HepG2 (cell line): ENCODE measurements at regions not wholly inside any gene's neighbourhood (a gene's known extent, or its start where the extent isn't known, plus 50 kb on each side); places are given as distances from the start of the nearest gene placed in this dataset.

ENCODE experiments used
- ATAC-seq: fragments of 200-7000 bp; cut with Tn5 transposase; 3 replicates; pipeline ENCODE4 v1.9.1; 2020; ENCODE audit warnings: mild to moderate bottlenecking, moderate library complexity
- BruUV-seq: library from RNA; stranded (reverse); fragments of 400-500 nt; replicated peaks from 2 replicates; lab custom pipeline; 2021; lab: Mats Ljungman, UMichigan
- CTCF ChIA-PET: fragments of 300-600 bp; formaldehyde crosslinking; extraction: SDS; loops from one replicate; lab custom pipeline; 2021; ENCODE audit warnings: low total read pairs, inconsistent platforms, low intra/inter-chr PET ratio; lab: Yijun Ruan, JAX
- POLR2A ChIA-PET: fragments of 350-600 bp; sonication (Branson Sonifier 250); formaldehyde crosslinking; loops from one replicate; lab custom pipeline; 2020; ENCODE audit warnings: antibody characterized with exemption, inconsistent platforms; lab: Yijun Ruan, JAX
- DNase-seq: peaks from one replicate; pipeline ENCODE4 v3.0.0-alpha.2; 2015; ENCODE audit warnings: low spot score
- FAIRE-seq: peaks from 3 replicates; lab custom pipeline; 2011; peaks lifted over from hg19 to GRCh38; lab: Jason Lieb, UNC
- H2AFZ ChIP-seq: one replicate; pipeline ENCODE4 v1.6.1; 2011; ENCODE audit warnings: low read length, inconsistent platforms
- H3K27ac ChIP-seq: fragments of 300-600 bp; 3 replicates; pipeline ENCODE4 v1.8.0; 2011; ENCODE audit warnings: mixed run types, mild to moderate bottlenecking, mixed read lengths, low read length, inconsistent platforms; ENCODE audit not compliant: insufficient read depth; ENCODE audit errors: extremely low read length
- H3K27me3 ChIP-seq, 2 experiments: fragments of 200-600 bp in 1 of 2; 2 replicates in 1 of 2; 3 replicates in 1 of 2; pipeline versions ENCODE4 v1.6.0 to v1.8.0; 2011; ENCODE audit warnings: low read length in 2 of 2, mild to moderate bottlenecking in 2 of 2, moderate library complexity in 2 of 2, inconsistent platforms in 1 of 2; ENCODE audit not compliant: insufficient read depth in 2 of 2, control insufficient read depth in 1 of 2
- H3K36me3 ChIP-seq, 2 experiments: fragments of 200-600 bp in 1 of 2; replicated peaks in 1 of 2; 2 replicates in 1 of 2; 3 replicates in 1 of 2; pipeline versions ENCODE4 v1.5.1 to v1.8.0; 2011; ENCODE audit warnings: low read length in 2 of 2, inconsistent platforms in 1 of 2; ENCODE audit not compliant: insufficient read depth in 2 of 2, control insufficient read depth in 1 of 2
- H3K4me1 ChIP-seq: 2 replicates; pipeline ENCODE4 v1.5.1; 2012; ENCODE audit warnings: low read length, inconsistent platforms; ENCODE audit not compliant: insufficient read depth
- H3K4me2 ChIP-seq: 2 replicates; pipeline ENCODE4 v1.6.0; 2011; ENCODE audit warnings: low read depth, low read length, inconsistent platforms
- H3K4me3 ChIP-seq, 3 experiments: fragments of 200-600 bp in 1 of 3; sonication (generic), shearing (Covaris generic) in 1 of 3; replicated peaks in 1 of 3; 2 replicates each; pipeline ENCODE4 v1.5.1; 2011 to 2016; ENCODE audit warnings: low read length in 3 of 3, inconsistent platforms in 2 of 3, low read depth in 2 of 3, mild to moderate bottlenecking in 2 of 3, control low read depth in 1 of 3, mixed read lengths in 1 of 3; ENCODE audit not compliant: insufficient read depth in 1 of 3
- H3K79me2 ChIP-seq: one replicate; pipeline ENCODE4 v1.6.1; 2011; ENCODE audit warnings: low read length, inconsistent platforms; ENCODE audit not compliant: insufficient read depth
- H3K9ac ChIP-seq: 2 replicates; pipeline ENCODE4 v1.6.0; 2011; ENCODE audit warnings: mild to moderate bottlenecking, low read depth, low read length, inconsistent platforms; ENCODE audit not compliant: insufficient read depth
- H3K9me3 ChIP-seq: 2 replicates; pipeline ENCODE4 v1.5.1; 2012; ENCODE audit warnings: mild to moderate bottlenecking, low read length
- H4K20me1 ChIP-seq: 2 replicates; pipeline ENCODE4 v1.6.0; 2011; ENCODE audit warnings: inconsistent platforms, mild to moderate bottlenecking, low read length, moderate library complexity; ENCODE audit not compliant: insufficient read depth
- HNF1B ChIP-seq: sonication (generic); formaldehyde crosslinking; IDR thresholded peaks from 2 replicates; pipeline ENCODE4 v1.5.1; 2020; ENCODE audit warnings: mild to moderate bottlenecking, moderate library complexity, missing genetic modification reagents
- ONECUT2 ChIP-seq: sonication (generic); formaldehyde crosslinking; IDR thresholded peaks from 2 replicates; pipeline ENCODE4 v1.4.0; 2020; ENCODE audit warnings: missing genetic modification reagents
- PLSCR1 ChIP-seq: sonication (generic); formaldehyde crosslinking; IDR thresholded peaks from 2 replicates; pipeline ENCODE4 v1.5.0; 2020; ENCODE audit warnings: missing genetic modification reagents, mild to moderate bottlenecking, borderline replicate concordance
- SATB2 ChIP-seq: sonication (generic); formaldehyde crosslinking; IDR thresholded peaks from 2 replicates; pipeline ENCODE4 v1.5.0; 2020; ENCODE audit warnings: missing genetic modification reagents
- SIN3A ChIP-seq: IDR thresholded peaks from 2 replicates; pipeline ENCODE4 v1.6.1; 2011; ENCODE audit warnings: low read depth, mild to moderate bottlenecking, control low read depth, low read length, borderline replicate concordance
- ZNF17 ChIP-seq: sonication (generic); formaldehyde crosslinking; IDR thresholded peaks from 2 replicates; pipeline ENCODE4 v1.5.0; 2020; ENCODE audit warnings: mild to moderate bottlenecking, missing genetic modification reagents
- ZNF460 ChIP-seq: sonication (generic); formaldehyde crosslinking; IDR thresholded peaks from 2 replicates; pipeline ENCODE4 v1.5.1; 2020; ENCODE audit warnings: missing genetic modification reagents, mild to moderate bottlenecking, borderline replicate concordance
- ZNF576 ChIP-seq: sonication (generic); formaldehyde crosslinking; IDR thresholded peaks from 2 replicates; pipeline ENCODE4 v1.4.0; 2020; ENCODE audit warnings: mild to moderate bottlenecking, missing genetic modification reagents
- whole genome bisulfite sequencing: methylation state at CpG from one replicate; pipeline ENCODE4 v1.1.6; 2017; ENCODE audit warnings: low lambda C conversion rate; 5-methylcytosine and 5-hydroxymethylcytosine counted together
- in situ Hi-C: cut with HindIII; loops from 2 replicates; pipeline ENCODE4 v1.10.0; 2017; ENCODE audit warnings: low pct_unique_long_range_greater_than_20kb; ENCODE audit not compliant: extremely low pct_ligation_motif_present
- intact Hi-C: fragments of 100-400 bp; cut with micrococcal nuclease; formaldehyde crosslinking; loops from one replicate; pipeline ENCODE4 v1.10.0; 2022; ENCODE audit not compliant: unreplicated experiment
- TF ChIP-seq, protein P1 (sequence below): sonication (generic); formaldehyde crosslinking; IDR thresholded peaks from 2 replicates; pipeline ENCODE4 v1.5.1; 2020; ENCODE audit warnings: mild to moderate bottlenecking, missing genetic modification reagents
- TF ChIP-seq, protein P2 (sequence below): sonication (generic); formaldehyde crosslinking; IDR thresholded peaks from 2 replicates; pipeline ENCODE4 v1.5.0; 2020; ENCODE audit warnings: mild to moderate bottlenecking, missing genetic modification reagents

DNA sequence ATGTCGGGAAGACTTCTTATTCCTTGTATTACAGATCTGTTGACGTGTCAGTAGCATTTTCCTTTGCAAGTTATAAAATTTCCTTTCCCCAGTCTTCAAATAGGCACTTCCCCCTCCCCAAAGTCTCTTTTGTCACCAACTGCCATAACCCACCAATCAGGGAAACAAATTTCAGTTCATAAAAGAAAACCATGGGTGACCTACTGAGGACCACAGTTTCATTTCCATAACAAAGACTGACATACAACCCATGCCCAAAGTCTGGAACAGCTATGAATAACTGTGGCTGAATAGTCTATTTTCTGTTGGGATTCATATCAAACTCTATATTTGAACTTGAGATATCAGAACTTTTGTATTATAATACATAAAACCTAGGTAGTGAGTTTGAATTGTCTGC lies 307.8 kb downstream of the KBTBD8 start:
- H3K4me3 ChIP-seq = no peak overlapping the region
- no peaks in the 10 kb centered on the region for H3K79me2 ChIP-seq
- no peak overlapping the region for H3K9ac ChIP-seq
- DNase-seq = no peak
- no peaks in the 10 kb centered on the region for H3K36me3 ChIP-seq
- POLR2A ChIA-PET = no interaction called here
- no TSS peak for BruUV-seq
- H3K9me3 ChIP-seq = no peaks in the 10 kb centered on the region
- in situ Hi-C loops = no loop called here
- intact Hi-C loops = no loop called here
- TF ChIP-seq ONECUT2 = no peak
- no peak for TF ChIP-seq ZNF17 (CRISPR knock-in tag)
- TF ChIP-seq ZNF576 (CRISPR knock-in tag) = no peak
- TF ChIP-seq SIN3A = no peak
- TF ChIP-seq, protein P1, sequence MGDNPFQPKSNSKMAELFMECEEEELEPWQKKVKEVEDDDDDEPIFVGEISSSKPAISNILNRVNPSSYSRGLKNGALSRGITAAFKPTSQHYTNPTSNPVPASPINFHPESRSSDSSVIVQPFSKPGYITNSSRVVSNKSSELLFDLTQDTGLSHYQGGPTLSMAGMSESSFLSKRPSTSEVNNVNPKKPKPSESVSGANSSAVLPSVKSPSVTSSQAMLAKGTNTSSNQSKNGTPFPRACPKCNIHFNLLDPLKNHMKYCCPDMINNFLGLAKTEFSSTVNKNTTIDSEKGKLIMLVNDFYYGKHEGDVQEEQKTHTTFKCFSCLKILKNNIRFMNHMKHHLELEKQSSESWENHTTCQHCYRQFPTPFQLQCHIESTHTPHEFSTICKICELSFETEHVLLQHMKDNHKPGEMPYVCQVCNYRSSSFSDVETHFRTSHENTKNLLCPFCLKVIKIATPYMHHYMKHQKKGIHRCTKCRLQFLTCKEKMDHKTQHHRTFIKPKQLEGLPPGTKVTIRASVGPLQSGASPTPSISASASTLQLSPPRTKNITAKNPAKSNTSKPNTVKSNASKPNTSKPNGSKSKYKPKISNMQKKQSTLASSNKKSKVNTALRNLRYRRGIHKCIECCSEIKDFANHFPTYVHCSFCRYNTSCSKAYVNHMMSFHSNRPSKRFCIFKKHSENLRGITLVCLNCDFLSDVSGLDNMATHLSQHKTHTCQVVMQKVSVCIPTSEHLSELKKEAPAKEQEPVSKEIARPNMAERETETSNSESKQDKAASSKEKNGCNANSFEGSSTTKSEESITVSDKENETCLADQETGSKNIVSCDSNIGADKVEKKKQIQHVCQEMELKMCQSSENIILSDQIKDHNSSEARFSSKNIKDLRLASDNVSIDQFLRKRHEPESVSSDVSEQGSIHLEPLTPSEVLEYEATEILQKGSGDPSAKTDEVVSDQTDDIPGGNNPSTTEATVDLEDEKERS (CRISPR knock-in tag) = no peak
- TF ChIP-seq, protein P2, sequence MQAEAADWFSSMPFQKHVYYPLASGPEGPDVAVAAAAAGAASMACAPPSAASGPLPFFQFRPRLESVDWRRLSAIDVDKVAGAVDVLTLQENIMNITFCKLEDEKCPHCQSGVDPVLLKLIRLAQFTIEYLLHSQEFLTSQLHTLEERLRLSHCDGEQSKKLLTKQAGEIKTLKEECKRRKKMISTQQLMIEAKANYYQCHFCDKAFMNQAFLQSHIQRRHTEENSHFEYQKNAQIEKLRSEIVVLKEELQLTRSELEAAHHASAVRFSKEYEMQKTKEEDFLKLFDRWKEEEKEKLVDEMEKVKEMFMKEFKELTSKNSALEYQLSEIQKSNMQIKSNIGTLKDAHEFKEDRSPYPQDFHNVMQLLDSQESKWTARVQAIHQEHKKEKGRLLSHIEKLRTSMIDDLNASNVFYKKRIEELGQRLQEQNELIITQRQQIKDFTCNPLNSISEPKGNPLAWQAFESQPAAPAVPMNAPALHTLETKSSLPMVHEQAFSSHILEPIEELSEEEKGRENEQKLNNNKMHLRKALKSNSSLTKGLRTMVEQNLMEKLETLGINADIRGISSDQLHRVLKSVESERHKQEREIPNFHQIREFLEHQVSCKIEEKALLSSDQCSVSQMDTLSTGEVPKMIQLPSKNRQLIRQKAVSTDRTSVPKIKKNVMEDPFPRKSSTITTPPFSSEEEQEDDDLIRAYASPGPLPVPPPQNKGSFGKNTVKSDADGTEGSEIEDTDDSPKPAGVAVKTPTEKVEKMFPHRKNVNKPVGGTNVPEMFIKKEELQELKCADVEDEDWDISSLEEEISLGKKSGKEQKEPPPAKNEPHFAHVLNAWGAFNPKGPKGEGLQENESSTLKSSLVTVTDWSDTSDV (CRISPR knock-in tag) = no peak
- TF ChIP-seq HNF1B (CRISPR knock-in tag) = no peak
- no peak for TF ChIP-seq SATB2 (CRISPR knock-in tag)
- no peak for TF ChIP-seq PLSCR1 (CRISPR knock-in tag)
- TF ChIP-seq ZNF460 (CRISPR knock-in tag) = no peak
- TF ChIP-seq, all 625 proteins: peak for 0
- CTCF ChIA-PET = no interaction called here
- Histone ChIP-seq H3K27ac (no peak overlapping the region), H4K20me1 (no peaks in the 10 kb centered on the region), H3K27me3 (no peaks in the 10 kb centered on the region), H3K4me1 (peaks cover 23% of the 10 kb centered on the region), H3K4me2 (no peak overlapping the region), H2AFZ (no peak overlapping the region)
- FAIRE-seq (no peak), ATAC-seq (no peak)
- 88% methylated on average over 2 of the region's 2 CpGs for WGBS
